ENCODE measurements at regions not wholly inside any gene's neighbourhood (a gene's known extent, or its start where the extent isn't known, plus 50 kb on each side); places are given as distances from the start of the nearest gene placed in this dataset.

- no peak for TF ChIP-seq CTCF (IDR thresholded peaks at IDR 0.05)
- TF ChIP-seq POLR2A (IDR thresholded peaks at IDR 0.05), result no peak
- no peak for TF ChIP-seq EP300 (IDR thresholded peaks at IDR 0.05)
- no peak for TF ChIP-seq POLR2AphosphoS5 (IDR thresholded peaks at IDR 0.05)
Measured at GRCh38 chr4:12644261-12644660, 839.9 kb downstream of the RAB28 start.

Measured in sigmoid colon (tissue), 4 donors.